Hepatocyte (in vitro differentiated cells): ENCODE measurements at regions not wholly inside any gene's neighbourhood (a gene's known extent, or its start where the extent isn't known, plus 50 kb on each side); places are given as distances from the start of the nearest gene placed in this dataset.

ENCODE experiments used
- EZH2 ChIP-seq: fragments of 200-600 bp; sonication (generic); IDR thresholded peaks from 2 replicates; pipeline ENCODE4 v1.6.1; 2016; ENCODE audit warnings: antibody characterized with exemption, mild to moderate bottlenecking, borderline replicate concordance
- TF ChIP-seq, protein P1 (sequence below): fragments of 200-600 bp; sonication (generic); IDR thresholded peaks from 2 replicates; pipeline ENCODE4 v1.5.1; 2016; ENCODE audit warnings: antibody characterized with exemption, mild to moderate bottlenecking; ENCODE audit not compliant: poor library complexity

DNA sequence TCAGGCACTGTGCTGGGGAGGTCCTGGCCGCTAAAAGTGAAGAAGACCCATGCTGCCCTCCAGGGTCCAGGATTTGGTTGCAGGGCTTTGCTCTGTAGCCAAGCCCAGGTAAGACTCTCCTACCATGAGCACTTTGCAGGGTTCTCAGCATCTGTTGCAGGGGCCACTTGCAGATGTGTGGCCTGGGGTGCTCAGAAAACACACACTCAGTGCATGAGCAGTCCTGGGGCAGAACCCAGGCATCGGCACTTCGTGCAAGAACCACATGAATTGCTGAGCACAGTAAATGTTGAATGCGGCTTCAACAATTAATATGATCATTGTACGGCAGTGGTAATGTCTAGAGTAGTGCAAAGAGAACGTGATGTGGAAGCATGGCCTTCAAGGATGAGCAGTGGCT, 98.5 kb upstream of the SMIM21 start:
- no peak for TF ChIP-seq EZH2
- TF ChIP-seq, protein P1, sequence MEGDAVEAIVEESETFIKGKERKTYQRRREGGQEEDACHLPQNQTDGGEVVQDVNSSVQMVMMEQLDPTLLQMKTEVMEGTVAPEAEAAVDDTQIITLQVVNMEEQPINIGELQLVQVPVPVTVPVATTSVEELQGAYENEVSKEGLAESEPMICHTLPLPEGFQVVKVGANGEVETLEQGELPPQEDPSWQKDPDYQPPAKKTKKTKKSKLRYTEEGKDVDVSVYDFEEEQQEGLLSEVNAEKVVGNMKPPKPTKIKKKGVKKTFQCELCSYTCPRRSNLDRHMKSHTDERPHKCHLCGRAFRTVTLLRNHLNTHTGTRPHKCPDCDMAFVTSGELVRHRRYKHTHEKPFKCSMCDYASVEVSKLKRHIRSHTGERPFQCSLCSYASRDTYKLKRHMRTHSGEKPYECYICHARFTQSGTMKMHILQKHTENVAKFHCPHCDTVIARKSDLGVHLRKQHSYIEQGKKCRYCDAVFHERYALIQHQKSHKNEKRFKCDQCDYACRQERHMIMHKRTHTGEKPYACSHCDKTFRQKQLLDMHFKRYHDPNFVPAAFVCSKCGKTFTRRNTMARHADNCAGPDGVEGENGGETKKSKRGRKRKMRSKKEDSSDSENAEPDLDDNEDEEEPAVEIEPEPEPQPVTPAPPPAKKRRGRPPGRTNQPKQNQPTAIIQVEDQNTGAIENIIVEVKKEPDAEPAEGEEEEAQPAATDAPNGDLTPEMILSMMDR: no peak
